GM20000 (cell line): ENCODE measurements at regions not wholly inside any gene's neighbourhood (a gene's known extent, or its start where the extent isn't known, plus 50 kb on each side); places are given as distances from the start of the nearest gene placed in this dataset.

Experiments used
- DNase-seq: peaks from one replicate; pipeline ENCODE4 v3.0.0; 2012; ENCODE audit warnings: low spot score
- CTCF ChIP-seq: IDR thresholded peaks from 2 replicates; pipeline ENCODE4 v1.5.1; 2012; ENCODE audit warnings: mild to moderate bottlenecking, control low read depth; ENCODE audit errors: extremely low read depth, missing control alignments

DNA sequence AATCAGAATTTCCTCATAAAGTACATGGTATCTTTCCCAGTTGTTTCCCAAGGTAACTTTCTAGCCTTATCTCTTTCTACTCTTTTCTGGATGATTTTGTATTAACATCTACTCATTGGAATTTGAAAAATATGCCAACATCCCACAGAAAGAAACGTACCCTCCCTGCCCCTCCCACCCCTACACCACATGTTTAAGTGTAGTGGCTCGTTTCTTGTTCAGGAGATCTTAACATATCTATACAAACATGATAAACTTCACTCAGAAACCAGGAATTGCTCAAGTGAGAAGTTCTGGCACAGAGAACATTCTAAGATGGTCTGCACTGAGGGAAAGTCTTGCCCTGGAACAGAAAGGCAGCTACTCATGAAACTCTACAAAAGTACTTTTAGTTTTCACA is 404.7 kb downstream of the SOX2 start:
- no peak for DNase-seq
- TF ChIP-seq CTCF: no peak

- no peak for DNase-seq
- TF ChIP-seq CTCF: no peak
Observed at GRCh38 chr3:182117131-182117530, 405.4 kb downstream of the SOX2 start.

DNA sequence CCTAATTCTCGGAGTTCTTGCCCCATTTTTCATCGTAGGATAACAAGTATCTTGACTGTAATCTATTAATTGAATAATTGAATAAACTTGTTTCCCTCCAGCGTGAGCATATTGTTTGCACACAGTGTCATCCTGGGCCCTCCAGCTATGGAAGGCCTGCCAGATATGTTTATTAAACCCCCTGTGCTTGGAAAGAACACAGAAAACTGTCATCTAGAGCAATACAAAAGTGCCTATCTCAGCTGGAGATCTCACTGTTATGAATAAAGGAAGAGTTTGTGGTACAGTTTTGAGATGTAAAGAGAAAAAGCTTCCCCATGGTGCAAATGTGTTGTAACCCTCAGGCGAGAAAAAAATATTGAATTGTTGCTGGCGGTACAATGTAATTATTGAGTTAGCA is 405.9 kb downstream of the SOX2 start:
- no peak for TF ChIP-seq CTCF
- no peak for DNase-seq

DNA sequence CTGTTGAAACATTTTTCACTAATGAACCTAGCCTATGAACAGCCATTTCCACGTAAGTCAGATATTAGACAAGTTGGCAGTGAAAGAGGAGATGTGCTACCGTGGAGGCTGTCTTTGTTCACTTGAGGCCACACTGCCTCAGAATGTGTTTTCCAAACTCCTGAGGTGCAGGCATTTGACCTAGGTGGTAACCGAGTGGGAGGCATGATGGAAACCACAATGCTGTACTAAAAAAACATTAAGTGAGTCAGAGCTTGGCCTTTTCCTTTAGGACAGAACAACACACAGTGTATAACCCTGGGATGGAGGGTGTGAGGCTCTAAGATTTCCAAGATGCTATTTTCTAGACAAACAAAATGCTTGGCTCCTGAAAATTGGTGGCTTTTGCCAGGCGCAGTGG is 406.3 kb downstream of the SOX2 start:
- DNase-seq: no peak

GRCh38 chr3:182121401-182121800 is 409.7 kb downstream of the SOX2 start:
- TF ChIP-seq CTCF: no peak
- no peak for DNase-seq

More for the DNA sequence above, 406.3 kb downstream of the SOX2 start:
- no peak for TF ChIP-seq CTCF

- TF ChIP-seq CTCF: no peak
- DNase-seq: no peak
Observed at GRCh38 chr3:182122779-182123178, 411.1 kb downstream of the SOX2 start.

GRCh38 chr3:182124187-182124586 is 412.5 kb downstream of the SOX2 start:
- DNase-seq: no peak
- no peak for TF ChIP-seq CTCF

DNA sequence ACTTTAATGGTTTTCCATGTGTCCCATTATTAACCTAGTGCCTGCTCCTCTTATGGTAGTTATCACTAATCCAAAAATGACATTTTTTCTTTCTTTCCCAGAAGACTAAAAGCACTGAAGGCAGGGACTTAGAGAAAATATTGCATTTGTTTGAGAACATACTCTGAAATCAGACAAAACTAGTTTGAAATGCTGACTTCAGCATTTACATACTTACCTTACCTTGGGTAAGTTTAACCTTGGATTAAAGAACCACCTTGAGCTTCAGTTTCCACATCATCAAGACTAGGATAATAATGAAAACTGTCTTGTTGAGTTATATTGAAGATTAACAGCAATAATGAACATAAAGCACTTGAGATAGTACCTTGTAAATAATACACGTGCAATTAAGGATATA is 413.0 kb downstream of the SOX2 start:
- DNase-seq: no peak
- no peak for TF ChIP-seq CTCF
